SU-DHL-6 (cell line): ENCODE measurements at regions not wholly inside any gene's neighbourhood (a gene's known extent, or its start where the extent isn't known, plus 50 kb on each side); places are given as distances from the start of the nearest gene placed in this dataset.

Experiments
- H2AFZ ChIP-seq: fragments of 200-600 bp; sonication (generic); 2 replicates; pipeline ENCODE4 v1.6.1; 2014; ENCODE audit warnings: low read depth, mild to moderate bottlenecking, moderate library complexity, mixed read lengths, antibody characterized with exemption, low read length; ENCODE audit not compliant: severe bottlenecking
- H3F3A ChIP-seq: fragments of 200-600 bp; shearing (Covaris generic); 2 replicates; pipeline ENCODE4 v1.6.0; 2016; ENCODE audit warnings: antibody characterized with exemption, mild to moderate bottlenecking; ENCODE audit not compliant: insufficient read depth
- H3K27ac ChIP-seq: fragments of 200-600 bp; sonication (generic); 2 replicates; pipeline ENCODE4 v1.5.1; 2016; ENCODE audit warnings: low read depth, mild to moderate bottlenecking, low read length, moderate library complexity, mixed read lengths
- H3K27me3 ChIP-seq: fragments of 200-600 bp; sonication (generic), shearing (Covaris generic); 2 replicates; pipeline ENCODE4 v1.6.0; 2014; ENCODE audit warnings: mild to moderate bottlenecking, low read length
- H3K36me3 ChIP-seq: fragments of 200-600 bp; sonication (generic); 2 replicates; pipeline ENCODE4 v1.6.1; 2014; ENCODE audit warnings: mild to moderate bottlenecking, low read length, mixed read lengths
- H3K4me2 ChIP-seq: fragments of 300-600, 200-600 bp; shearing (Covaris generic), sonication (generic); 2 replicates; pipeline ENCODE4 v1.6.0; 2014; ENCODE audit warnings: low read length, low read depth, mild to moderate bottlenecking; ENCODE audit not compliant: poor library complexity, severe bottlenecking
- H3K4me3 ChIP-seq: fragments of 200-600 bp; sonication (generic); 2 replicates; pipeline ENCODE4 v1.5.1; 2014; ENCODE audit warnings: antibody characterized with exemption, low read length, mild to moderate bottlenecking, mixed read lengths; ENCODE audit not compliant: insufficient read depth, poor library complexity, severe bottlenecking
- H3K79me2 ChIP-seq: fragments of 200-600 bp; sonication (generic); 2 replicates; pipeline ENCODE4 v1.6.1; 2014; ENCODE audit warnings: mild to moderate bottlenecking, low read length, moderate library complexity; ENCODE audit not compliant: insufficient read depth
- H3K9ac ChIP-seq: fragments of 200-600 bp; sonication (generic); 2 replicates; pipeline ENCODE4 v1.7.0; 2014; ENCODE audit warnings: mild to moderate bottlenecking, low read length
- H3K9me2 ChIP-seq: fragments of 200-600 bp; sonication (generic); replicated peaks from 2 replicates; pipeline ENCODE4 v1.6.1; 2014; ENCODE audit warnings: low read length; ENCODE audit not compliant: insufficient read depth
- H3K9me3 ChIP-seq: fragments of 200-600 bp; sonication (generic); 2 replicates; pipeline ENCODE4 v1.6.1; 2014; ENCODE audit warnings: low read length, mixed read lengths; ENCODE audit not compliant: insufficient read depth
- H4K20me1 ChIP-seq: fragments of 200-600 bp; sonication (generic); 2 replicates; pipeline ENCODE4 v1.6.1; 2014; ENCODE audit warnings: low read depth, mild to moderate bottlenecking, antibody characterized with exemption, low read length, moderate library complexity, mixed read lengths
- EZH2phosphoT487 ChIP-seq: fragments of 200-600 bp; sonication (generic), shearing (Covaris generic); conservative IDR thresholded peaks from 2 replicates; pipeline ENCODE4 v1.6.1; 2018; ENCODE audit warnings: mild to moderate bottlenecking, antibody characterized with exemption, low read length, moderate library complexity, mixed read lengths
- TF ChIP-seq, protein P1 (sequence below): fragments of 200-600 bp; sonication (generic); IDR thresholded peaks from one replicate; pipeline ENCODE4 v1.5.1; 2017; ENCODE audit warnings: antibody characterized with exemption, mild to moderate bottlenecking, low read length, moderate library complexity; ENCODE audit not compliant: insufficient read depth, poor library complexity, severe bottlenecking

DNA sequence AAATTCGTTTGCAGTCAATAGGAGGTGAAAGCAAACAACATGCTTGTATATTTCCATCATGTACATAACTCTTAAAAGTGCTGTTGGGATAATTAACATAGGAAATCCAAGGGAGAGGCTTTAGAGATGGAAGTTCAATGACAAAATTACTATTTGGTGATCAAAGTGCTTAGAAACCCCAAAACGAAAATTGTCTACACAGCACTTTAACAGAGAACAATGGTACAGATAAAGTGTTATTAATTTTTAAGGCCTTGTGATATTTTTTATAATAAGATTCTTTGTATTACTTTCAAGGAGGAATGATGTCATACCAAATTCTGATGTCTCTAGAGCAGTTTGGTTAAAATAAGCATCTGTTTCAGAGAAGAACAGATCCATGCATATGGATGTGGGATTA, 406.3 kb downstream of the EPHA7 start:
- Histone ChIP-seq H3K79me2 (no peaks in the 10 kb centered on the region), H3K9me2 (no peaks in the 10 kb centered on the region), H3K36me3 (no peaks in the 10 kb centered on the region), H3K27ac (no peak overlapping the region), H3K9me3 (no peaks in the 10 kb centered on the region), H2AFZ (no peak overlapping the region), H3K4me3 (no peak overlapping the region), H3K4me2 (no peak overlapping the region), H3F3A (no peaks in the 10 kb centered on the region), H3K27me3 (no peaks in the 10 kb centered on the region), H3K9ac (no peak overlapping the region), H4K20me1 (no peaks in the 10 kb centered on the region)
- no peak for TF ChIP-seq EZH2phosphoT487
- TF ChIP-seq, protein P1, sequence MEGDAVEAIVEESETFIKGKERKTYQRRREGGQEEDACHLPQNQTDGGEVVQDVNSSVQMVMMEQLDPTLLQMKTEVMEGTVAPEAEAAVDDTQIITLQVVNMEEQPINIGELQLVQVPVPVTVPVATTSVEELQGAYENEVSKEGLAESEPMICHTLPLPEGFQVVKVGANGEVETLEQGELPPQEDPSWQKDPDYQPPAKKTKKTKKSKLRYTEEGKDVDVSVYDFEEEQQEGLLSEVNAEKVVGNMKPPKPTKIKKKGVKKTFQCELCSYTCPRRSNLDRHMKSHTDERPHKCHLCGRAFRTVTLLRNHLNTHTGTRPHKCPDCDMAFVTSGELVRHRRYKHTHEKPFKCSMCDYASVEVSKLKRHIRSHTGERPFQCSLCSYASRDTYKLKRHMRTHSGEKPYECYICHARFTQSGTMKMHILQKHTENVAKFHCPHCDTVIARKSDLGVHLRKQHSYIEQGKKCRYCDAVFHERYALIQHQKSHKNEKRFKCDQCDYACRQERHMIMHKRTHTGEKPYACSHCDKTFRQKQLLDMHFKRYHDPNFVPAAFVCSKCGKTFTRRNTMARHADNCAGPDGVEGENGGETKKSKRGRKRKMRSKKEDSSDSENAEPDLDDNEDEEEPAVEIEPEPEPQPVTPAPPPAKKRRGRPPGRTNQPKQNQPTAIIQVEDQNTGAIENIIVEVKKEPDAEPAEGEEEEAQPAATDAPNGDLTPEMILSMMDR, result no peak

DNA sequence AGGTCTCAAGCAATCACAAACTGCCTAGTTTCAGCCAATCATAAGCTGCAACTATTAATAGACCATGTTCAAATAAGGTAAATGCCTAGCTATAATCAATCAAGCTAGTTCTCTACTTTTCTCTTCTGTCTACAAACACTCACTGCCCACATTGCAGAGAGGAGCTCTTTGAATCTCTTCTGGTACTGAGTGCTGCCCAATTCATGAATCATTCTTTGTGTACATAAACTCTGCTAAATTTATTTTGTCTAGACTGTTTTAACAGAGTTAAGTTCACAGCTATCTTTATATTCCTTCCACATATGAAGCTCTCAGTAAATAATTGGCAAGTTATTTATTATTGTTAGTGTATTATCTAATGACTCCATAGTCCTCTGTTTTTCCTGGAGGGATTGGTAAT, 411.0 kb downstream of the EPHA7 start:
- Histone ChIP-seq H2AFZ (no peak overlapping the region), H3K27me3 (no peaks in the 10 kb centered on the region), H4K20me1 (no peaks in the 10 kb centered on the region), H3K36me3 (no peaks in the 10 kb centered on the region), H3K9me3 (no peaks in the 10 kb centered on the region), H3K79me2 (no peaks in the 10 kb centered on the region), H3K9me2 (no peaks in the 10 kb centered on the region), H3K9ac (no peak overlapping the region), H3K4me3 (no peak overlapping the region), H3K4me2 (no peak overlapping the region), H3K27ac (no peak overlapping the region), H3F3A (no peaks in the 10 kb centered on the region)
- TF ChIP-seq EZH2phosphoT487, result no peak
- TF ChIP-seq, protein P1, result no peak

DNA sequence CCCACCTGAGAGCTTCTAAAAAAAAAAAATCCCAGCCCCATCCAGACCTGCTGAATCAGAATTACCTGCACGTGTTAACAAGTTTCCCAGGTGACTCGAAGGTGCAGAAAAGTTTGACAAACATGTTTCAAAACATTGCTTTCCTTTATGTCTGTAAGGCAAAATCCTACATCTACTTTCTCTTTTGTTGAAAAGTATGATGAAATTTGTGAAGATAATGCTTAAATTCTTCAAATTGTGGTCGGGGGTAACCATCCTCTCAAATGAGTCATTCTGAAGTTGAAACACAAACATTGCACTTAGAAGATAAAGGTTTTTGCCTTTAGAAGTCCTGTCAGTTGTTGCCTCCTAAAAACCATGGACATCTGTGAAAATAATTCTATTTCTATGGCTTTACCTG, 429.7 kb downstream of the EPHA7 start:
- H3K79me2 ChIP-seq, result no peaks in the 10 kb centered on the region
- H3K4me2 ChIP-seq, result no peak overlapping the region
- H2AFZ ChIP-seq, result no peak overlapping the region
- no peaks in the 10 kb centered on the region for H4K20me1 ChIP-seq
- H3K36me3 ChIP-seq, result no peaks in the 10 kb centered on the region
- no peaks in the 10 kb centered on the region for H3K9me3 ChIP-seq
- no peaks in the 10 kb centered on the region for H3K9me2 ChIP-seq
- H3F3A ChIP-seq, result no peaks in the 10 kb centered on the region
- no peak overlapping the region for H3K4me3 ChIP-seq
- H3K9ac ChIP-seq, result no peak overlapping the region
- TF ChIP-seq, protein P1, result no peak
- TF ChIP-seq EZH2phosphoT487, result no peak
- no peak overlapping the region for H3K27ac ChIP-seq
- H3K27me3 ChIP-seq, result no peaks in the 10 kb centered on the region
